HG03060 (cell line): ENCODE measurements at regions not wholly inside any gene's neighbourhood (a gene's known extent, or its start where the extent isn't known, plus 50 kb on each side); places are given as distances from the start of the nearest gene placed in this dataset.

Experiments
- ATAC-seq: cut with Tn5 transposase; IDR thresholded peaks from one replicate; pipeline ENCODE4 v1.9.1; 2021; ENCODE audit warnings: low read depth, moderate number of reproducible peaks; ENCODE audit not compliant: unreplicated experiment

GRCh38 chr1:234731569-234732085, 121.6 kb upstream of the IRF2BP2 start:
- no peak for ATAC-seq

GRCh38 chr1:234730770-234731568, 121.0 kb upstream of the IRF2BP2 start:
- peak; percentile 70 for ATAC-seq

- no peak for ATAC-seq
These were observed 120.4 kb upstream of the IRF2BP2 start for GRCh38 chr1:234730475-234730769.

- ATAC-seq = no peak
These were observed 119.8 kb upstream of the IRF2BP2 start for GRCh38 chr1:234729561-234730474.

- no peak for ATAC-seq
These were observed 118.8 kb upstream of the IRF2BP2 start for GRCh38 chr1:234728740-234729139.

- no peak for ATAC-seq
These were observed 117.3 kb upstream of the IRF2BP2 start for GRCh38 chr1:234727018-234727940.

GRCh38 chr1:234726359-234726943, 116.5 kb upstream of the IRF2BP2 start:
- ATAC-seq = no peak

- ATAC-seq = no peak
These were observed 115.5 kb upstream of the IRF2BP2 start for GRCh38 chr1:234725177-234726132.

GRCh38 chr1:234724516-234725176, 114.7 kb upstream of the IRF2BP2 start:
- no peak for ATAC-seq

GRCh38 chr1:234722904-234723720, 113.1 kb upstream of the IRF2BP2 start:
- ATAC-seq = no peak

- no peak for ATAC-seq
These were observed 112.3 kb upstream of the IRF2BP2 start for GRCh38 chr1:234722270-234722704.

GRCh38 chr1:234721476-234722269, 111.7 kb upstream of the IRF2BP2 start:
- no peak for ATAC-seq

- ATAC-seq = no peak
These were observed 110.9 kb upstream of the IRF2BP2 start for GRCh38 chr1:234720709-234721441.

GRCh38 chr1:234719454-234720251, 109.7 kb upstream of the IRF2BP2 start:
- no peak for ATAC-seq
